ENCODE measurements at regions not wholly inside any gene's neighbourhood (a gene's known extent, or its start where the extent isn't known, plus 50 kb on each side); places are given as distances from the start of the nearest gene placed in this dataset.
"Not testable (repeated sequence)": the region's sequence is repeated elsewhere in the genome, so short reads cannot be mapped to it uniquely, and the experiment has no call there.

DNA sequence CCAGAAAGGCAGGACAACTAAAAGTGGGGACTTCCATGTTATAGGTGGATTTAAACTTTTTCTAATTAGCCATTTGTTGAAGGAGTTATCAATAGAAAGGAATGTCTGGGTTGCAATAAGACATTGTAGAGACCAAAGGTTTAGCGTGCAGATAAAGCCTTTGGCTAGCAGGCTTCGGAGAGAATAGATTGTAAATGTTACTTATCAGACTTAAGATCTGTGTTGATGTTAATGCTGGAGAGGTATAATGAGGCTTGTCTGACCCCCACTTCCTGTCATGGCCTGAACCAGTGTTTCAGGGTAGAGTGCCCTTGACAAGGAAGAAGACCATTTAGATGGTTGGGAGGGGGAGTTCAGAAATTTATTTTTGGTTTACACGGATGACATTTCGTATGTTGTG is 67.1 kb upstream of the SPIN4 start (continued):
- TF ChIP-seq, protein P1, sequence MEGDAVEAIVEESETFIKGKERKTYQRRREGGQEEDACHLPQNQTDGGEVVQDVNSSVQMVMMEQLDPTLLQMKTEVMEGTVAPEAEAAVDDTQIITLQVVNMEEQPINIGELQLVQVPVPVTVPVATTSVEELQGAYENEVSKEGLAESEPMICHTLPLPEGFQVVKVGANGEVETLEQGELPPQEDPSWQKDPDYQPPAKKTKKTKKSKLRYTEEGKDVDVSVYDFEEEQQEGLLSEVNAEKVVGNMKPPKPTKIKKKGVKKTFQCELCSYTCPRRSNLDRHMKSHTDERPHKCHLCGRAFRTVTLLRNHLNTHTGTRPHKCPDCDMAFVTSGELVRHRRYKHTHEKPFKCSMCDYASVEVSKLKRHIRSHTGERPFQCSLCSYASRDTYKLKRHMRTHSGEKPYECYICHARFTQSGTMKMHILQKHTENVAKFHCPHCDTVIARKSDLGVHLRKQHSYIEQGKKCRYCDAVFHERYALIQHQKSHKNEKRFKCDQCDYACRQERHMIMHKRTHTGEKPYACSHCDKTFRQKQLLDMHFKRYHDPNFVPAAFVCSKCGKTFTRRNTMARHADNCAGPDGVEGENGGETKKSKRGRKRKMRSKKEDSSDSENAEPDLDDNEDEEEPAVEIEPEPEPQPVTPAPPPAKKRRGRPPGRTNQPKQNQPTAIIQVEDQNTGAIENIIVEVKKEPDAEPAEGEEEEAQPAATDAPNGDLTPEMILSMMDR (conservative IDR thresholded peaks at IDR 0.05; ENCODE audit: low read depth in 2 of 2) = no peak
- TF ChIP-seq, protein P2, sequence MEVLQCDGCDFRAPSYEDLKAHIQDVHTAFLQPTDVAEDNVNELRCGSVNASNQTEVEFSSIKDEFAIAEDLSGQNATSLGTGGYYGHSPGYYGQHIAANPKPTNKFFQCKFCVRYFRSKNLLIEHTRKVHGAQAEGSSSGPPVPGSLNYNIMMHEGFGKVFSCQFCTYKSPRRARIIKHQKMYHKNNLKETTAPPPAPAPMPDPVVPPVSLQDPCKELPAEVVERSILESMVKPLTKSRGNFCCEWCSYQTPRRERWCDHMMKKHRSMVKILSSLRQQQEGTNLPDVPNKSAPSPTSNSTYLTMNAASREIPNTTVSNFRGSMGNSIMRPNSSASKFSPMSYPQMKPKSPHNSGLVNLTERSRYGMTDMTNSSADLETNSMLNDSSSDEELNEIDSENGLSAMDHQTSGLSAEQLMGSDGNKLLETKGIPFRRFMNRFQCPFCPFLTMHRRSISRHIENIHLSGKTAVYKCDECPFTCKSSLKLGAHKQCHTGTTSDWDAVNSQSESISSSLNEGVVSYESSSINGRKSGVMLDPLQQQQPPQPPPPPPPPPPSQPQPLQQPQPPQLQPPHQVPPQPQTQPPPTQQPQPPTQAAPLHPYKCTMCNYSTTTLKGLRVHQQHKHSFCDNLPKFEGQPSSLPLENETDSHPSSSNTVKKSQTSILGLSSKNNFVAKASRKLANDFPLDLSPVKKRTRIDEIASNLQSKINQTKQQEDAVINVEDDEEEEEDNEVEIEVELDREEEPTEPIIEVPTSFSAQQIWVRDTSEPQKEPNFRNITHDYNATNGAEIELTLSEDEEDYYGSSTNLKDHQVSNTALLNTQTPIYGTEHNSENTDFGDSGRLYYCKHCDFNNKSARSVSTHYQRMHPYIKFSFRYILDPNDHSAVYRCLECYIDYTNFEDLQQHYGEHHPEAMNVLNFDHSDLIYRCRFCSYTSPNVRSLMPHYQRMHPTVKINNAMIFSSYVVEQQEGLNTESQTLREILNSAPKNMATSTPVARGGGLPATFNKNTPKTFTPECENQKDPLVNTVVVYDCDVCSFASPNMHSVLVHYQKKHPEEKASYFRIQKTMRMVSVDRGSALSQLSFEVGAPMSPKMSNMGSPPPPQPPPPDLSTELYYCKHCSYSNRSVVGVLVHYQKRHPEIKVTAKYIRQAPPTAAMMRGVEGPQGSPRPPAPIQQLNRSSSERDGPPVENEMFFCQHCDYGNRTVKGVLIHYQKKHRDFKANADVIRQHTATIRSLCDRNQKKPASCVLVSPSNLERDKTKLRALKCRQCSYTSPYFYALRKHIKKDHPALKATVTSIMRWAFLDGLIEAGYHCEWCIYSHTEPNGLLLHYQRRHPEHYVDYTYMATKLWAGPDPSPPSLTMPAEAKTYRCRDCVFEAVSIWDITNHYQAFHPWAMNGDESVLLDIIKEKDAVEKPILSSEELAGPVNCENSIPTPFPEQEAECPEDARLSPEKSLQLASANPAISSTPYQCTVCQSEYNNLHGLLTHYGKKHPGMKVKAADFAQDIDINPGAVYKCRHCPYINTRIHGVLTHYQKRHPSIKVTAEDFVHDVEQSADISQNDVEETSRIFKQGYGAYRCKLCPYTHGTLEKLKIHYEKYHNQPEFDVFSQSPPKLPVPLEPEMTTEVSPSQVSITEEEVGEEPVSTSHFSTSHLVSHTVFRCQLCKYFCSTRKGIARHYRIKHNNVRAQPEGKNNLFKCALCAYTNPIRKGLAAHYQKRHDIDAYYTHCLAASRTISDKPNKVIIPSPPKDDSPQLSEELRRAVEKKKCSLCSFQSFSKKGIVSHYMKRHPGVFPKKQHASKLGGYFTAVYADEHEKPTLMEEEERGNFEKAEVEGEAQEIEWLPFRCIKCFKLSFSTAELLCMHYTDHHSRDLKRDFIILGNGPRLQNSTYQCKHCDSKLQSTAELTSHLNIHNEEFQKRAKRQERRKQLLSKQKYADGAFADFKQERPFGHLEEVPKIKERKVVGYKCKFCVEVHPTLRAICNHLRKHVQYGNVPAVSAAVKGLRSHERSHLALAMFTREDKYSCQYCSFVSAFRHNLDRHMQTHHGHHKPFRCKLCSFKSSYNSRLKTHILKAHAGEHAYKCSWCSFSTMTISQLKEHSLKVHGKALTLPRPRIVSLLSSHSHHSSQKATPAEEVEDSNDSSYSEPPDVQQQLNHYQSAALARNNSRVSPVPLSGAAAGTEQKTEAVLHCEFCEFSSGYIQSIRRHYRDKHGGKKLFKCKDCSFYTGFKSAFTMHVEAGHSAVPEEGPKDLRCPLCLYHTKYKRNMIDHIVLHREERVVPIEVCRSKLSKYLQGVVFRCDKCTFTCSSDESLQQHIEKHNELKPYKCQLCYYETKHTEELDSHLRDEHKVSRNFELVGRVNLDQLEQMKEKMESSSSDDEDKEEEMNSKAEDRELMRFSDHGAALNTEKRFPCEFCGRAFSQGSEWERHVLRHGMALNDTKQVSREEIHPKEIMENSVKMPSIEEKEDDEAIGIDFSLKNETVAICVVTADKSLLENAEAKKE (CRISPR knock-in tag; IDR thresholded peaks at IDR 0.05) = no peak
- TF ChIP-seq ZNF331 (CRISPR knock-in tag; IDR thresholded peaks at IDR 0.05; ENCODE audit: low read depth) (no peak), CREB1 (CRISPR knock-in tag; IDR thresholded peaks at IDR 0.05; ENCODE audit: low read depth) (no peak), EZH2 (IDR thresholded peaks at IDR 0.05; ENCODE audit: low read depth, unreplicated experiment) (no peak)

DNA sequence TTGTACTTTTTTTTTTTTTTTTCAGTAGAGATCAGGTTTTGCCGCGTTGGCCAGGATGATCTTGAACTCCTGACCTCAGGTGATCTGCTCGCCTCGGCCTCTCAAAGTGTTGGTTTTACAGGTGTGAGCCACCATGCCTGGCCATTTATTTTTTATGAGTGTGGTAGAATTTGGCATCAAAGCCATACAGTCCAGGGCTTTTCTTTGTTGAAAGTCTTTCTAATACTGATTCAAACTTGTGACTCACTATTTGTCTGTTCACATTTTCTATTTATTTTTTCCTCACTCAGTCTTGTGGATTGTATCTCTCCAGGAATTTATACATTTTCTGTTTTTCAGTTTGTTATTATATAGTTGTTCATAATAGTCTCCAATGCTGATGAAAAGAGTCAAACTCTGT is 66.5 kb upstream of the SPIN4 start:
- ATAC-seq = no peak
- Mint-ChIP-seq H3K36me3 (ENCODE audit: low read depth) (no peaks in the 10 kb centered on the region), H3K27ac (no peak overlapping the region), H3K4me1 (no peaks in the 10 kb centered on the region), H3K4me3 (no peak overlapping the region), H3K27me3 (ENCODE audit: insufficient read depth, low read depth, poor library complexity) (no peaks in the 10 kb centered on the region), H3K9me3 (no peaks in the 10 kb centered on the region; the same call in 2 of the 3 replicates)
- Histone ChIP-seq H3K27ac (ENCODE audit: low read depth) (no peak overlapping the region), H3K4me3 (no peak overlapping the region), H3K9me2 (ENCODE audit: insufficient read depth) (no peaks in the 10 kb centered on the region), H3K79me2 (replicated peaks; ENCODE audit: insufficient read depth) (no peaks in the 10 kb centered on the region), H3K4me1 (ENCODE audit: insufficient read depth) (no peaks in the 10 kb centered on the region), H4K20me1 (replicated peaks; ENCODE audit: insufficient read depth) (no peaks in the 10 kb centered on the region), H3K4me2 (no peak overlapping the region), H3F3A (replicated peaks; ENCODE audit: low read depth) (no peaks in the 10 kb centered on the region), H3K27me3 (ENCODE audit: insufficient read depth) (no peaks in the 10 kb centered on the region), H3K36me3 (ENCODE audit: insufficient read depth) (no peaks in the 10 kb centered on the region), H2AFZ (no peak overlapping the region)
- no peak for TF ChIP-seq NANOG (IDR thresholded peaks at IDR 0.05; ENCODE audit: borderline replicate concordance)
- no peak for DNase-seq (ENCODE audit: low spot score)

DNA sequence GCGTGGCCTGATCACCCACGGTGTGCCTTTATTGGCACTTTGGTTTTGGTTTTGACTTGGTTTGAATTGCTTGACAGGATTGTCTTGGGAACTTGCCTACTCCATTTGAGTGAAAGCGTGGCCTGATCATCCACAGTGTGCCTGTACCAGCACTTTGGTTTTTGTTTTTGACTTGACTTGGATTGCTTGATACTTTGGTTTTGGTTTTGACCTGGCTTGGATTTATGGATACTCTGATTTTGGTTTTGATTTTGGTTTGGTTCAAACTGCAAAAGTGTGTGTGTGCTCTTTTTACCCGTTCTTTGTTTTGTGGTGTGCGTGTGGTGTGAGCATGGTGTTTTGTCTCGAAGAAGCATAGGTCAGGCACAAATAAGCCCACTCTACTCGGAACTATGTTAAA is 58.8 kb upstream of the SPIN4 start:
- H4K20me1 ChIP-seq (replicated peaks; ENCODE audit: insufficient read depth); H3K4me3 Mint-ChIP-seq; H3K27ac Mint-ChIP-seq; H3K36me3 ChIP-seq (ENCODE audit: insufficient read depth); H3K9me3 Mint-ChIP-seq; H3K4me2 ChIP-seq; H2AFZ ChIP-seq; ATAC-seq; H3K4me3 ChIP-seq; DNase-seq (ENCODE audit: low spot score); H3K27me3 Mint-ChIP-seq (ENCODE audit: insufficient read depth, low read depth, poor library complexity); H3K27me3 ChIP-seq (ENCODE audit: insufficient read depth); H3K79me2 ChIP-seq (replicated peaks; ENCODE audit: insufficient read depth); H3K27ac ChIP-seq (ENCODE audit: low read depth); H3F3A ChIP-seq (replicated peaks; ENCODE audit: low read depth); H3K9me2 ChIP-seq (ENCODE audit: insufficient read depth): not testable (repeated sequence)
- H3K4me1 ChIP-seq (ENCODE audit: insufficient read depth) = peaks cover 32% of the 10 kb centered on the region
- peaks cover 27% of the 10 kb centered on the region for H3K4me1 Mint-ChIP-seq
- H3K36me3 Mint-ChIP-seq (ENCODE audit: low read depth) = peaks cover 12% of the 10 kb centered on the region; the same call in 2 of the 3 replicates

All from GM23338 (cell line).